HCT116 (cell line): ENCODE measurements at regions not wholly inside any gene's neighbourhood (a gene's known extent, or its start where the extent isn't known, plus 50 kb on each side); places are given as distances from the start of the nearest gene placed in this dataset.

Experiments
- ATAC-seq: fragments of 200-7000 bp; cut with Tn5 transposase; 2 replicates; pipeline ENCODE4 v1.9.1; 2020; ENCODE audit warnings: mild to moderate bottlenecking, moderate library complexity
- BruUV-seq: library from RNA; stranded (reverse); fragments of 400-500 nt; replicated peaks from 2 replicates; lab custom pipeline; 2021; lab: Mats Ljungman, UMichigan
- CTCF ChIA-PET: fragments of 300-600 bp; sonication (Branson Sonifier 250); formaldehyde crosslinking; loops from one replicate; lab custom pipeline; 2021; ENCODE audit warnings: antibody characterized with exemption; lab: Charles Lee
- POLR2A ChIA-PET: fragments of 300-600, 350-600 bp; sonication (Branson Sonifier 250); formaldehyde crosslinking; loops from one replicate; lab custom pipeline; 2021; ENCODE audit warnings: antibody characterized with exemption; lab: Charles Lee
- RAD21 ChIA-PET, 2 experiments: fragments of 300-600 bp; sonication (Branson Sonifier 250); formaldehyde crosslinking; loops; one replicate each; lab custom pipeline; 2023; ENCODE audit warnings: low total read pairs in 2 of 2; ENCODE audit not compliant: uncharacterized antibody in 2 of 2, unreplicated experiment in 2 of 2, low non-redundant PET in 1 of 2; lab: Charles Lee
- DNase-seq: peaks from one replicate; pipeline ENCODE4 v3.0.0-alpha.2; 2010; ENCODE audit warnings: low read depth, low spot score
- H2AFZ ChIP-seq: fragments of 200-600 bp; shearing (Covaris generic), sonication (generic); 2 replicates; pipeline ENCODE4 v1.6.1; 2017; ENCODE audit warnings: low read depth, mixed run types, mixed read lengths, antibody characterized with exemption, low read length; ENCODE audit not compliant: poor library complexity, severe bottlenecking
- H3K27ac ChIP-seq: 2 replicates; pipeline ENCODE4 v1.5.1; 2012; ENCODE audit warnings: low read depth, low read length
- H3K27me3 ChIP-seq: fragments of 200-600 bp; sonication (generic); 2 replicates; pipeline ENCODE4 v1.6.1; 2016; ENCODE audit warnings: mixed run types, low read length, mixed read lengths; ENCODE audit not compliant: insufficient read depth
- H3K36me3 ChIP-seq, 2 experiments: fragments of 200-500 bp in 1 of 2; fragments of 200-600 bp in 1 of 2; sonication (Bioruptor generic) in 1 of 2; sonication (generic) in 1 of 2; 2 replicates each; pipeline versions ENCODE4 v1.5.1 to v1.6.1; 2014 to 2016; ENCODE audit warnings: low read length in 2 of 2, inconsistent platforms in 1 of 2, mixed read lengths in 1 of 2, mixed run types in 1 of 2; ENCODE audit not compliant: insufficient read depth in 2 of 2, control insufficient read depth in 1 of 2
- H3K4me1 ChIP-seq, 2 experiments: fragments of 200-600 bp in 1 of 2; sonication (generic) in 1 of 2; 2 replicates each; pipeline versions ENCODE4 v1.5.1 to v1.6.1; 2012 to 2017; ENCODE audit warnings: low read length in 2 of 2, inconsistent platforms in 1 of 2, mild to moderate bottlenecking in 1 of 2, mixed read lengths in 1 of 2, mixed run types in 1 of 2, moderate library complexity in 1 of 2; ENCODE audit not compliant: insufficient read depth in 2 of 2, control insufficient read depth in 1 of 2
- H3K4me2 ChIP-seq: fragments of 200-600 bp; sonication (generic); 2 replicates; pipeline ENCODE4 v1.6.1; 2017; ENCODE audit warnings: mixed run types, low read length, mixed read lengths
- H3K4me3 ChIP-seq, 2 experiments: fragments of 200-600 bp in 1 of 2; sonication (generic) in 1 of 2; replicated peaks in 1 of 2; 2 replicates each; pipeline ENCODE4 v1.5.1; 2011 to 2016; ENCODE audit warnings: low read length in 2 of 2, control low read depth in 1 of 2, low read depth in 1 of 2, mild to moderate bottlenecking in 1 of 2, mixed read lengths in 1 of 2, mixed run types in 1 of 2
- H3K79me2 ChIP-seq: fragments of 200-600 bp; sonication (generic); 2 replicates; pipeline ENCODE4 v1.6.1; 2017; ENCODE audit warnings: mild to moderate bottlenecking, mixed run types, low read length, moderate library complexity, mixed read lengths; ENCODE audit not compliant: insufficient read depth
- H3K9ac ChIP-seq: fragments of 200-600 bp; sonication (generic); 2 replicates; pipeline ENCODE4 v1.6.1; 2016; ENCODE audit warnings: low read length, mixed read lengths
- H3K9me2 ChIP-seq: fragments of 200-600 bp; sonication (generic), shearing (Covaris generic); 2 replicates; pipeline ENCODE4 v1.6.1; 2017; ENCODE audit warnings: mixed run types, mild to moderate bottlenecking, moderate library complexity; ENCODE audit not compliant: insufficient read depth
- H3K9me3 ChIP-seq, 2 experiments: fragments of 200-500 bp in 1 of 2; fragments of 200-600 bp in 1 of 2; sonication (Bioruptor generic) in 1 of 2; sonication (generic) in 1 of 2; 2 replicates each; pipeline ENCODE4 v1.6.1; 2014 to 2017; ENCODE audit warnings: low read length in 2 of 2, mixed read lengths in 2 of 2, inconsistent platforms in 1 of 2, low read depth in 1 of 2, mild to moderate bottlenecking in 1 of 2, mixed run types in 1 of 2, moderate library complexity in 1 of 2; ENCODE audit not compliant: control insufficient read depth in 1 of 2, insufficient read depth in 1 of 2
- H4K20me1 ChIP-seq: fragments of 200-600 bp; sonication (generic), shearing (Covaris generic); 2 replicates; pipeline ENCODE4 v1.6.1; 2017; ENCODE audit warnings: mixed run types, mild to moderate bottlenecking, moderate library complexity; ENCODE audit not compliant: insufficient read depth
- CEBPB ChIP-seq: IDR thresholded peaks from 2 replicates; pipeline ENCODE4 v1.6.1; 2012; ENCODE audit warnings: low read depth
- EGR1 ChIP-seq: IDR thresholded peaks from 2 replicates; pipeline ENCODE4 v1.6.1; 2012; ENCODE audit warnings: low read depth
- ELF1 ChIP-seq: IDR thresholded peaks from 2 replicates; pipeline ENCODE4 v1.6.1; 2012; ENCODE audit warnings: low read depth, borderline replicate concordance
- EZH2 ChIP-seq: fragments of 200-600 bp; sonication (generic); IDR thresholded peaks from 2 replicates; pipeline ENCODE4 v1.6.1; 2017; ENCODE audit warnings: antibody characterized with exemption, mixed run types
- EZH2phosphoT487 ChIP-seq: fragments of 200-600 bp; IDR thresholded peaks from 2 replicates; pipeline ENCODE4 v1.6.1; 2018; ENCODE audit warnings: antibody characterized with exemption, borderline replicate concordance
- FOSL1 ChIP-seq: IDR thresholded peaks from 2 replicates; pipeline ENCODE4 v1.6.1; 2012; ENCODE audit warnings: low read depth
- POLR2AphosphoS5 ChIP-seq: IDR thresholded peaks from 2 replicates; pipeline ENCODE4 v1.6.1; 2011; ENCODE audit warnings: mild to moderate bottlenecking, low read depth, low read length, moderate library complexity
- RAD21 ChIP-seq: IDR thresholded peaks from 2 replicates; pipeline ENCODE4 v1.6.1; 2012; ENCODE audit warnings: low read depth, mild to moderate bottlenecking
- SIN3A ChIP-seq: IDR thresholded peaks from 2 replicates; pipeline ENCODE4 v1.6.1; 2012; ENCODE audit warnings: low read depth
- SP1 ChIP-seq: IDR thresholded peaks from 2 replicates; pipeline ENCODE4 v1.6.1; 2012; ENCODE audit warnings: low read depth
- YY1 ChIP-seq: IDR thresholded peaks from 2 replicates; pipeline ENCODE4 v1.6.1; 2011; ENCODE audit warnings: low read length, low read depth, moderate library complexity, mild to moderate bottlenecking; ENCODE audit not compliant: insufficient replicate concordance; ENCODE audit errors: extremely low read depth
- ZFX ChIP-seq: fragments of 450-650 bp; IDR thresholded peaks from 2 replicates; pipeline ENCODE4 v1.6.1; 2017
- ZNF274 ChIP-seq: fragments of 200-500 bp; sonication (Bioruptor generic); IDR thresholded peaks from 2 replicates; pipeline ENCODE4 v1.6.1; 2014; ENCODE audit warnings: mild to moderate bottlenecking, low read depth, low read length, inconsistent platforms
- intact Hi-C: fragments of 100-400 bp; cut with micrococcal nuclease; formaldehyde crosslinking; loops from 2 replicates; pipeline ENCODE4 v1.10.0; 2022
- TF ChIP-seq, protein P1 (sequence below): IDR thresholded peaks from 2 replicates; pipeline ENCODE4 v1.6.1; 2012
- TF ChIP-seq, protein P2 (sequence below): IDR thresholded peaks from 2 replicates; pipeline ENCODE4 v1.6.1; 2012; ENCODE audit warnings: low read depth
- TF ChIP-seq, protein P3 (sequence below): IDR thresholded peaks from 2 replicates; pipeline ENCODE4 v1.6.1; 2012

DNA sequence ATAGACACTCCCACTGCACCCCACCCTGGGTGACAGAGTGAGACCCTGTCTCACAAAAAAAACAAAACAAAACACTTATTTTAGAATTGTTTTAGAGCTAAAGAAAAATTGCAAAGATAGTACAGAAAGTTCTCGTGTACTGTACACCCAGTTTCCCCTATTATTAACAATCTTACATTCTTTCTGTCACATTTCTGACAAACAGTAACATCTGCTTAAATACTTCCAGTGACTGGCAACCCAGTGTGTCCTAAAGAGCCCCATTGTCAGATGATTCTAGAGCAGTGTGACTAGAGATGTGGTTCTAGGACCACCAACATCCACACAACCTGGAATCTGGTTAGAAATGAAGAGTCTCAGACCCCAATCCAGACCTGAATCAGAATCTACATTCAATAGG is 90.5 kb downstream of the LEPR start:
- H3K36me3 ChIP-seq, result no peaks in the 10 kb centered on the region
- H3K27ac ChIP-seq, result no peak overlapping the region
- no peaks in the 10 kb centered on the region for H3K27me3 ChIP-seq
- H2AFZ ChIP-seq, result no peak overlapping the region
- H4K20me1 ChIP-seq, result no peaks in the 10 kb centered on the region
- ChIA-PET CTCF (interaction anchor here (1.4 kb wide), 1 partner anchor 52 kb away, joined by 3 read pairs; no protein-coding TSS in a partner anchor), RAD21 (no interaction called here), POLR2A (no interaction called here)
- ATAC-seq (no peak), DNase-seq (no peak)
- H3K9me2 ChIP-seq, result no peaks in the 10 kb centered on the region
- H3K79me2 ChIP-seq, result no peaks in the 10 kb centered on the region
- peaks cover 7 to 17% of the 10 kb centered on the region in 2 experiments; a peak in 3 of 4 replicates for H3K4me1 ChIP-seq
- BruUV-seq, result no TSS peak
- no peak overlapping the region for H3K4me2 ChIP-seq
- intact Hi-C loops, result no loop called here
- no peak overlapping the region for H3K4me3 ChIP-seq
- no peaks in the 10 kb centered on the region for H3K9me3 ChIP-seq
- TF ChIP-seq RAD21 (no peak), POLR2AphosphoS5 (no peak), EZH2 (no peak), CEBPB (no peak), SIN3A (no peak)
- H3K9ac ChIP-seq, result no peak overlapping the region

DNA sequence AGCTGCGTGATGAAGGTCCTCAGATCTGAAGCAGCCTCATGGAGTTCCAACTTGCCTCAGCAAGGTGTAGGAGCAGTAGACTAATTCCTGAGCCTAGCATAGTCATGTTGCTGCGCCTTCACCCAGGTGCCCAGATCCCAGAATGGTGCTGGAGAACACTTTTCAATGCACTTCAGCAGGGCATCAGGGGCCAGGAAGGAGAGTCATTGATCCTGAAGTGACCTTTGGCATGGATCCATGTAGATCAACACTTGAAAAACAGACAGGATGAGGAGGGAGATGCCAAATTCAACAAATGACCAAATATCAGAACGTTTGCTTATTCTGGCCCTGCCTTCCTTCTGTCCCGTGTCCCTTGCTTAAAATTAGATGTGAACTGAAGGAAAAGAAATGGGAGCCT is 91.9 kb downstream of the LEPR start:
- TF ChIP-seq EZH2 (no peak), FOSL1 (no peak), ELF1 (no peak), RAD21 (no peak), YY1 (no peak), EZH2phosphoT487 (no peak), ZFX (no peak), EGR1 (no peak), SIN3A (no peak), ZNF274 (no peak), SP1 (no peak), CEBPB (no peak)
- TF ChIP-seq, protein P1, sequence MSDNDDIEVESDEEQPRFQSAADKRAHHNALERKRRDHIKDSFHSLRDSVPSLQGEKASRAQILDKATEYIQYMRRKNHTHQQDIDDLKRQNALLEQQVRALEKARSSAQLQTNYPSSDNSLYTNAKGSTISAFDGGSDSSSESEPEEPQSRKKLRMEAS, result no peak
- TF ChIP-seq, protein P2, sequence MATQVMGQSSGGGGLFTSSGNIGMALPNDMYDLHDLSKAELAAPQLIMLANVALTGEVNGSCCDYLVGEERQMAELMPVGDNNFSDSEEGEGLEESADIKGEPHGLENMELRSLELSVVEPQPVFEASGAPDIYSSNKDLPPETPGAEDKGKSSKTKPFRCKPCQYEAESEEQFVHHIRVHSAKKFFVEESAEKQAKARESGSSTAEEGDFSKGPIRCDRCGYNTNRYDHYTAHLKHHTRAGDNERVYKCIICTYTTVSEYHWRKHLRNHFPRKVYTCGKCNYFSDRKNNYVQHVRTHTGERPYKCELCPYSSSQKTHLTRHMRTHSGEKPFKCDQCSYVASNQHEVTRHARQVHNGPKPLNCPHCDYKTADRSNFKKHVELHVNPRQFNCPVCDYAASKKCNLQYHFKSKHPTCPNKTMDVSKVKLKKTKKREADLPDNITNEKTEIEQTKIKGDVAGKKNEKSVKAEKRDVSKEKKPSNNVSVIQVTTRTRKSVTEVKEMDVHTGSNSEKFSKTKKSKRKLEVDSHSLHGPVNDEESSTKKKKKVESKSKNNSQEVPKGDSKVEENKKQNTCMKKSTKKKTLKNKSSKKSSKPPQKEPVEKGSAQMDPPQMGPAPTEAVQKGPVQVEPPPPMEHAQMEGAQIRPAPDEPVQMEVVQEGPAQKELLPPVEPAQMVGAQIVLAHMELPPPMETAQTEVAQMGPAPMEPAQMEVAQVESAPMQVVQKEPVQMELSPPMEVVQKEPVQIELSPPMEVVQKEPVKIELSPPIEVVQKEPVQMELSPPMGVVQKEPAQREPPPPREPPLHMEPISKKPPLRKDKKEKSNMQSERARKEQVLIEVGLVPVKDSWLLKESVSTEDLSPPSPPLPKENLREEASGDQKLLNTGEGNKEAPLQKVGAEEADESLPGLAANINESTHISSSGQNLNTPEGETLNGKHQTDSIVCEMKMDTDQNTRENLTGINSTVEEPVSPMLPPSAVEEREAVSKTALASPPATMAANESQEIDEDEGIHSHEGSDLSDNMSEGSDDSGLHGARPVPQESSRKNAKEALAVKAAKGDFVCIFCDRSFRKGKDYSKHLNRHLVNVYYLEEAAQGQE, result no peak
- TF ChIP-seq, protein P3, sequence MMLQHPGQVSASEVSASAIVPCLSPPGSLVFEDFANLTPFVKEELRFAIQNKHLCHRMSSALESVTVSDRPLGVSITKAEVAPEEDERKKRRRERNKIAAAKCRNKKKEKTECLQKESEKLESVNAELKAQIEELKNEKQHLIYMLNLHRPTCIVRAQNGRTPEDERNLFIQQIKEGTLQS, result no peak
- TF ChIP-seq, all 23 proteins: peak for 0
- Histone ChIP-seq H3K9ac (no peak overlapping the region), H3K27me3 (no peaks in the 10 kb centered on the region), H3K4me3 (no peak overlapping the region), H2AFZ (no peak overlapping the region), H3K4me1 (peaks cover 7 to 17% of the 10 kb centered on the region in 2 experiments; a peak in 3 of 4 replicates), H3K9me2 (no peaks in the 10 kb centered on the region), H4K20me1 (no peaks in the 10 kb centered on the region), H3K79me2 (no peaks in the 10 kb centered on the region), H3K27ac (peak overlapping the region; percentile 44; the same call in 1 of the 2 replicates), H3K4me2 (no peak overlapping the region), H3K36me3 (no peaks in the 10 kb centered on the region), H3K9me3 (no peaks in the 10 kb centered on the region)
- intact Hi-C loops, result no loop called here
- ChIA-PET RAD21 (no interaction called here), CTCF (no interaction called here), POLR2A (no interaction called here)
- ATAC-seq, result no peak
- BruUV-seq, result no TSS peak
- DNase-seq, result no peak
